ENCODE measurements at regions not wholly inside any gene's neighbourhood (a gene's known extent, or its start where the extent isn't known, plus 50 kb on each side); places are given as distances from the start of the nearest gene placed in this dataset.

- DNase-seq = no peak
Observed at GRCh38 chr9:27625751-27626150, 52.5 kb upstream of the C9orf72 start.

- DNase-seq = no peak
Observed at GRCh38 chr9:27626244-27627187, 53.2 kb upstream of the C9orf72 start.

GRCh38 chr9:27627188-27627564, 53.9 kb upstream of the C9orf72 start:
- DNase-seq = no peak

GRCh38 chr9:27628311-27628710, 55.0 kb upstream of the C9orf72 start:
- no peak for DNase-seq

GRCh38 chr9:27629425-27629824, 56.1 kb upstream of the C9orf72 start:
- DNase-seq = no peak

- DNase-seq = no peak
Observed at GRCh38 chr9:27632254-27632653, 59.0 kb upstream of the C9orf72 start.

- DNase-seq = no peak
Observed at GRCh38 chr9:27633764-27634163, 60.5 kb upstream of the C9orf72 start.

GRCh38 chr9:27634879-27635278, 61.6 kb upstream of the C9orf72 start:
- DNase-seq = peak; percentile 6

GRCh38 chr9:27638716-27639115, 65.4 kb upstream of the C9orf72 start:
- no peak for DNase-seq

- no peak for DNase-seq
Observed at GRCh38 chr9:27645161-27645840, 72.0 kb upstream of the C9orf72 start.

- DNase-seq = no peak
Observed at GRCh38 chr9:27653246-27653645, 80.0 kb upstream of the C9orf72 start.

GRCh38 chr9:27653957-27654356, 80.7 kb upstream of the C9orf72 start:
- DNase-seq = no peak

- DNase-seq = no peak
Observed at GRCh38 chr9:27654629-27655285, 81.5 kb upstream of the C9orf72 start.

- DNase-seq = no peak
Observed at GRCh38 chr9:27655441-27655840, 82.2 kb upstream of the C9orf72 start.

GRCh38 chr9:27659001-27659400, 85.7 kb upstream of the C9orf72 start:
- peak; percentile 14 for DNase-seq

GRCh38 chr9:27659571-27659970, 86.3 kb upstream of the C9orf72 start:
- no peak for DNase-seq

GRCh38 chr9:27660148-27660547, 86.9 kb upstream of the C9orf72 start:
- no peak for DNase-seq

GRCh38 chr9:27663526-27663925, 90.2 kb upstream of the C9orf72 start:
- no peak for DNase-seq

GRCh38 chr9:27664121-27664779, 91.0 kb upstream of the C9orf72 start:
- no peak for DNase-seq

- DNase-seq = no peak
Observed at GRCh38 chr9:27665136-27665535, 91.9 kb upstream of the C9orf72 start.

- DNase-seq = no peak
Observed at GRCh38 chr9:27668280-27668679, 95.0 kb upstream of the C9orf72 start.

- no peak for DNase-seq
Observed at GRCh38 chr9:27671636-27672035, 98.4 kb upstream of the C9orf72 start.

- DNase-seq = peak; percentile 14
Observed at GRCh38 chr9:27672718-27673117, 99.4 kb upstream of the C9orf72 start.
